ENCODE measurements at regions not wholly inside any gene's neighbourhood (a gene's known extent, or its start where the extent isn't known, plus 50 kb on each side); places are given as distances from the start of the nearest gene placed in this dataset.
"Not testable (repeated sequence)": the region's sequence is repeated elsewhere in the genome, so short reads cannot be mapped to it uniquely, and the experiment has no call there.

GRCh38 chr3:127492426-127492825 is 98.1 kb downstream of the TPRA1 start:
- ATAC-seq, result no peak
- no peaks in the 10 kb centered on the region for H3K4me1 ChIP-seq
- H3K9me3 ChIP-seq, result peaks cover 0 to 4% (median 0%) of the 10 kb centered on the region in 11 donors
- no peak overlapping the region for H3K27ac ChIP-seq
- TF ChIP-seq CTCF (IDR thresholded peaks at IDR 0.05), result no peak
- WGBS, 2 donors, result 72 to 83% methylated on average over 2 of the region's 2 CpGs
- H3K36me3 ChIP-seq, result no peaks in the 10 kb centered on the region
- no peak overlapping the region for H3K4me3 ChIP-seq
- intact Hi-C loops (cut with DNase I), result no loop called here
- peaks cover 0 to 20% (median 6%) of the 10 kb centered on the region in 7 donors for H3K27me3 ChIP-seq
- no peak for DNase-seq

DNA sequence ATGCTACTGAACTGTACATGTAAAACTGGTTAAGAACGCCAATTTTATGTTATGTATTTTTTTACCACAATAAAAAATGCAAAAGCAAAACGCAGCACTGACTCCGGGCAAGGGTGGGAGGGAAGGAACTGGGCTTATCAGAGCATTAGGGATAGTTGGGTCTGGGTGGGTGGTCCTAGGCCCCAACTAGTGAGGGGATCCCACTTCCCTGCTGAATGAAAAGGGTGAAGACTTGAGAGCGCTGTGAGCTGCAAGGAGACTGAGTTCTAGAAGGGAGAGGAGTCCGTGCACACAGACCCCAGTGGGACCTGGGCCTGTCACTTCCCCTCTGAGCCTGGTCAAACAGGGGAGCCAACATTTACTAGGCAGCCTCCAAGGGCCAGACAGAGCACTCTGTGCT is 98.6 kb downstream of the TPRA1 start:
- H3K4me3 ChIP-seq, result no peak overlapping the region
- 80 to 81% methylated on average over 5 of the region's 5 CpGs for WGBS, 2 donors
- no peak overlapping the region for H3K27ac ChIP-seq
- DNase-seq, result no peak
- peaks cover 0 to 4% (median 0%) of the 10 kb centered on the region in 11 donors for H3K9me3 ChIP-seq
- H3K27me3 ChIP-seq, result peaks cover 0 to 17% (median 4%) of the 10 kb centered on the region in 7 donors
- H3K4me1 ChIP-seq, result no peaks in the 10 kb centered on the region
- intact Hi-C loops (cut with DNase I), result no loop called here
- TF ChIP-seq CTCF (IDR thresholded peaks at IDR 0.05), result no peak
- no peaks in the 10 kb centered on the region for H3K36me3 ChIP-seq
- no peak for ATAC-seq

DNA sequence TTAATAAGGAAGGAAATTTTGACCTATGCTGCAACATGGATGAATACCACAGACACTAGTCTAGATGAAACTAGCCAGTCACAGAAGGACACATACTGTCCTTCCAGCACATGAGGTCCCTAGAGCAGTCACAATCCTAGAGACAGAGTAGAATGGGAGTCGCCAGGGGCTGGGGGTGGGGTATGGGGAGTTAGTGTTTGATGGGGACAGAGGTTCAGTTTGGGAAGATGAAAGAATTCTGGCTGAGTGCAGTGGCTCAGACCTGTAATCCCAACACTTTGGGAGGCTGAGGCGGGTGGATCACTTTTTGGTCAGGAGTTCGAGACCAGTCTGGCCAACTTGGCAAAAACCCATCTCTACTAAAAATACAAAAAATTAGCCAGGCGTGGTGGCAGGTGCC is 99.2 kb downstream of the TPRA1 start:
- intact Hi-C loops (cut with DNase I), result no loop called here
- Histone ChIP-seq H3K4me3 (no peak overlapping the region), H3K27ac (no peak overlapping the region), H3K9me3 (peaks cover 0 to 4% (median 0%) of the 10 kb centered on the region in 11 donors), H3K4me1 (no peaks in the 10 kb centered on the region), H3K27me3 (peaks cover 0 to 15% (median 2%) of the 10 kb centered on the region in 7 donors), H3K36me3 (no peaks in the 10 kb centered on the region)
- DNase-seq (no peak), ATAC-seq (no peak)
- 84 to 90% methylated on average over 4 of the region's 4 CpGs for WGBS, 2 donors
- TF ChIP-seq CTCF (IDR thresholded peaks at IDR 0.05), result no peak

DNA sequence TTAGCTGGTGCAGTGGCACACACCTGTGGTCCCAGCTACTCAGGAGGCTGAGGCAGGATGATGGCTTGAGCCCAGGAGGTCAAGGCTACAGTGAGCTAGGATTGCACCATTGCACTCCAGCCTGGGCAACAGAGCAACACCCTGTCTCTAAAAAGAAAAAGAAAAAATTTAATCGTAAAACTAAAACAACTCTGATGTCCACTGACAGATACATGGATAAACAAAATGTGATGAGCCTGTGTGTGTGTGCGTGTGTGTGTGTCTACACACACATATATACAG is 99.6 kb downstream of the TPRA1 start:
- H3K4me3 ChIP-seq; DNase-seq; intact Hi-C loops (cut with DNase I); H3K36me3 ChIP-seq; H3K9me3 ChIP-seq; ATAC-seq; H3K4me1 ChIP-seq; H3K27ac ChIP-seq: not testable (repeated sequence)
- peaks cover 0 to 15% (median 0%) of the 10 kb centered on the region in 7 donors for H3K27me3 ChIP-seq
- WGBS, 2 donors, result 45 to 68% methylated on average over 2 of the region's 2 CpGs

- Histone ChIP-seq H3K27me3 (peaks cover 0 to 15% (median 0%) of the 10 kb centered on the region in 7 donors), H3K27ac (no peak overlapping the region), H3K9me3 (peaks cover 0 to 4% (median 0%) of the 10 kb centered on the region in 11 donors), H3K4me1 (no peaks in the 10 kb centered on the region), H3K36me3 (no peaks in the 10 kb centered on the region), H3K4me3 (no peak overlapping the region)
- TF ChIP-seq CTCF (IDR thresholded peaks at IDR 0.05), result no peak
- DNase-seq (no peak), ATAC-seq (no peak)
- 53 to 63% methylated on average over 7 of the region's 7 CpGs for WGBS, 2 donors
- intact Hi-C loops (cut with DNase I), result no loop called here
Observed at GRCh38 chr3:127490271-127491023, 100.1 kb downstream of the TPRA1 start.
